ENCODE measurements at regions not wholly inside any gene's neighbourhood (a gene's known extent, or its start where the extent isn't known, plus 50 kb on each side); places are given as distances from the start of the nearest gene placed in this dataset.
"Not testable (repeated sequence)": the region's sequence is repeated elsewhere in the genome, so short reads cannot be mapped to it uniquely, and the experiment has no call there.

GRCh38 chr2:12556762-12557161 is 160.0 kb upstream of the TRIB2 start:
- no peak overlapping the region for H3K27ac ChIP-seq
- no peaks in the 10 kb centered on the region for H3K9me3 ChIP-seq
- TF ChIP-seq POLR2A (IDR thresholded peaks at IDR 0.05) = no peak
- TF ChIP-seq CTCF (IDR thresholded peaks at IDR 0.05) = no peak
- no peak overlapping the region for H3K4me3 ChIP-seq
- H3K4me1 ChIP-seq = no peaks in the 10 kb centered on the region
- H3K36me3 ChIP-seq (replicated peaks in 1 of 2; ENCODE audit: insufficient read depth in 1 of 2, low read depth in 2 of 2) = no peaks in the 10 kb centered on the region
- ATAC-seq (no peak), DNase-seq (no peak)
- intact Hi-C loops (cut with DNase I) = no loop called here
- WGBS, 2 donors = 74 to 80% methylated on average over 5 of the region's 5 CpGs
- H3K27me3 ChIP-seq = no peaks in the 10 kb centered on the region

- no peaks in the 10 kb centered on the region for H3K27me3 ChIP-seq
- no peaks in the 10 kb centered on the region for H3K36me3 ChIP-seq (replicated peaks in 1 of 2; ENCODE audit: insufficient read depth in 1 of 2, low read depth in 2 of 2)
- H3K27ac ChIP-seq = no peak overlapping the region
- no peak for DNase-seq
- 78 to 98% methylated on average over 4 of the region's 4 CpGs for WGBS, 2 donors
- H3K9me3 ChIP-seq = no peaks in the 10 kb centered on the region
- H3K4me3 ChIP-seq = no peak overlapping the region
- TF ChIP-seq POLR2A (IDR thresholded peaks at IDR 0.05) (no peak), CTCF (IDR thresholded peaks at IDR 0.05) (no peak)
- intact Hi-C loops (cut with DNase I) = no loop called here
- H3K4me1 ChIP-seq = no peaks in the 10 kb centered on the region
- no peak for ATAC-seq
These were observed 159.0 kb upstream of the TRIB2 start for GRCh38 chr2:12557688-12558087.

- DNase-seq = no peak
- WGBS, 2 donors = 79 to 82% methylated on average over 2 of the region's 2 CpGs
These were observed 158.2 kb upstream of the TRIB2 start for GRCh38 chr2:12558519-12558918.

GRCh38 chr2:12560618-12561017 is 156.1 kb upstream of the TRIB2 start:
- Histone ChIP-seq H3K9me3 (no peaks in the 10 kb centered on the region), H3K4me1 (no peaks in the 10 kb centered on the region), H3K36me3 (replicated peaks in 1 of 2; ENCODE audit: insufficient read depth in 1 of 2, low read depth in 2 of 2) (no peaks in the 10 kb centered on the region), H3K27me3 (no peaks in the 10 kb centered on the region), H3K4me3 (no peak overlapping the region), H3K27ac (no peak overlapping the region)
- ATAC-seq (no peak), DNase-seq (no peak)
- TF ChIP-seq CTCF (IDR thresholded peaks at IDR 0.05) (no peak), POLR2A (IDR thresholded peaks at IDR 0.05) (no peak)
- WGBS, 2 donors = 79 to 82% methylated on average over 9 of the region's 9 CpGs
- intact Hi-C loops (cut with DNase I) = no loop called here

More at GRCh38 chr2:12558519-12558918, 158.2 kb upstream of the TRIB2 start:
- no peaks in the 10 kb centered on the region for H3K4me1 ChIP-seq
- TF ChIP-seq POLR2A (IDR thresholded peaks at IDR 0.05) (no peak), CTCF (IDR thresholded peaks at IDR 0.05) (no peak)
- H3K36me3 ChIP-seq (replicated peaks in 1 of 2; ENCODE audit: insufficient read depth in 1 of 2, low read depth in 2 of 2) = no peaks in the 10 kb centered on the region
- no peaks in the 10 kb centered on the region for H3K9me3 ChIP-seq
- H3K27ac ChIP-seq = no peak overlapping the region
- no peak for ATAC-seq
- intact Hi-C loops (cut with DNase I) = no loop called here
- no peaks in the 10 kb centered on the region for H3K27me3 ChIP-seq
- no peak overlapping the region for H3K4me3 ChIP-seq

- intact Hi-C loops (cut with DNase I) = no loop called here
- WGBS, 2 donors = 74 to 79% methylated on average over 3 of the region's 3 CpGs
- H3K9me3 ChIP-seq = no peaks in the 10 kb centered on the region
- H3K4me1 ChIP-seq = no peaks in the 10 kb centered on the region
- H3K4me3 ChIP-seq = no peak overlapping the region
- H3K27ac ChIP-seq = no peak overlapping the region
- no peaks in the 10 kb centered on the region for H3K27me3 ChIP-seq
- TF ChIP-seq POLR2A (IDR thresholded peaks at IDR 0.05) (no peak), CTCF (IDR thresholded peaks at IDR 0.05) (no peak)
- ATAC-seq (no peak), DNase-seq (no peak)
- H3K36me3 ChIP-seq (replicated peaks in 1 of 2; ENCODE audit: insufficient read depth in 1 of 2, low read depth in 2 of 2) = no peaks in the 10 kb centered on the region
These were observed 149.3 kb upstream of the TRIB2 start for GRCh38 chr2:12567411-12567810.

GRCh38 chr2:12569510-12569909 is 147.2 kb upstream of the TRIB2 start:
- H3K27ac ChIP-seq; H3K4me3 ChIP-seq; intact Hi-C loops (cut with DNase I); ATAC-seq; DNase-seq; H3K4me1 ChIP-seq; H3K27me3 ChIP-seq; H3K36me3 ChIP-seq (replicated peaks in 1 of 2; ENCODE audit: insufficient read depth in 1 of 2, low read depth in 2 of 2); H3K9me3 ChIP-seq: not testable (repeated sequence)
- 82 to 89% methylated on average over 7 of the region's 7 CpGs for WGBS, 2 donors

- WGBS, 2 donors = 80 to 89% methylated on average over 8 of the region's 8 CpGs
- not testable (repeated sequence) for DNase-seq
These were observed 146.8 kb upstream of the TRIB2 start for GRCh38 chr2:12569929-12570328.

More at GRCh38 chr2:12569929-12570328, 146.8 kb upstream of the TRIB2 start:
- H3K4me3 ChIP-seq; intact Hi-C loops (cut with DNase I); H3K27me3 ChIP-seq; H3K36me3 ChIP-seq (replicated peaks in 1 of 2; ENCODE audit: insufficient read depth in 1 of 2, low read depth in 2 of 2); H3K9me3 ChIP-seq; H3K27ac ChIP-seq; H3K4me1 ChIP-seq; ATAC-seq: not testable (repeated sequence)
